SK-N-MC (cell line): ENCODE measurements at regions not wholly inside any gene's neighbourhood (a gene's known extent, or its start where the extent isn't known, plus 50 kb on each side); places are given as distances from the start of the nearest gene placed in this dataset.

Experiments
- EZH2 ChIP-seq: fragments of 200-600 bp; sonication (generic); IDR thresholded peaks from one replicate; pipeline ENCODE4 v1.6.1; 2017; ENCODE audit warnings: antibody characterized with exemption
- FOXP2 ChIP-seq: optimal IDR thresholded peaks from 2 replicates; pipeline ENCODE3; 2011; ENCODE audit warnings: mild to moderate bottlenecking, moderate library complexity; ENCODE audit not compliant: insufficient read depth; ENCODE audit errors: extremely low read length, control extremely low read depth
- POLR2AphosphoS5 ChIP-seq: IDR thresholded peaks from 2 replicates; pipeline ENCODE4 v1.6.1; 2012; ENCODE audit warnings: mild to moderate bottlenecking, low read depth, low read length, borderline replicate concordance

- TF ChIP-seq EZH2 = no peak
- no peak for TF ChIP-seq POLR2AphosphoS5
- no peak for TF ChIP-seq FOXP2
These were observed 291.9 kb upstream of the PRDM1 start for GRCh38 chr6:105794239-105794638.
